Endodermal cell (in vitro differentiated cells): ENCODE measurements at regions not wholly inside any gene's neighbourhood (a gene's known extent, or its start where the extent isn't known, plus 50 kb on each side); places are given as distances from the start of the nearest gene placed in this dataset.
"Not testable (repeated sequence)": the region's sequence is repeated elsewhere in the genome, so short reads cannot be mapped to it uniquely, and the experiment has no call there.

ENCODE experiments used
- DNase-seq: peaks from one replicate; pipeline ENCODE4 v3.0.0-alpha.2; 2017
- H3K27ac ChIP-seq: 2 replicates; pipeline ENCODE4 v1.5.1; 2013; ENCODE audit warnings: mild to moderate bottlenecking, low read depth, low read length, moderate library complexity
- H3K27me3 ChIP-seq: 2 replicates; pipeline ENCODE4 v1.6.1; 2013; ENCODE audit warnings: mild to moderate bottlenecking, low read length, moderate library complexity; ENCODE audit not compliant: insufficient read depth, control insufficient read depth, poor library complexity, severe bottlenecking
- H3K36me3 ChIP-seq: 2 replicates; pipeline ENCODE4 v1.7.0; 2013; ENCODE audit warnings: mild to moderate bottlenecking, low read length, moderate library complexity; ENCODE audit not compliant: control insufficient read depth, insufficient read depth
- H3K4me1 ChIP-seq: one replicate; pipeline ENCODE4 v1.7.0; 2013; ENCODE audit warnings: low read length; ENCODE audit not compliant: control insufficient read depth, insufficient read depth
- H3K4me3 ChIP-seq: 2 replicates; pipeline ENCODE4 v1.5.1; 2013; ENCODE audit warnings: mild to moderate bottlenecking, low read length, moderate library complexity
- H3K9ac ChIP-seq: 2 replicates; pipeline ENCODE4 v1.6.1; 2013; ENCODE audit warnings: mild to moderate bottlenecking, low read length, moderate library complexity; ENCODE audit not compliant: poor library complexity, severe bottlenecking; ENCODE audit errors: extremely low read depth
- H3K9me3 ChIP-seq: 2 replicates; pipeline ENCODE4 v1.6.1; 2013; ENCODE audit warnings: mild to moderate bottlenecking, low read length, moderate library complexity; ENCODE audit not compliant: control insufficient read depth
- H3K27ac Mint-ChIP-seq: 2 replicates; pipeline ENCODE4 v1.8.0; 2020; ENCODE audit warnings: mixed read lengths
- H3K27me3 Mint-ChIP-seq: 2 replicates; pipeline ENCODE4 v1.8.0; 2021; ENCODE audit warnings: mild to moderate bottlenecking, mixed read lengths; ENCODE audit not compliant: insufficient read depth
- H3K36me3 Mint-ChIP-seq: 2 replicates; pipeline ENCODE4 v1.8.0; 2020; ENCODE audit warnings: low read depth, mixed read lengths
- H3K4me1 Mint-ChIP-seq: 2 replicates; pipeline ENCODE4 v1.8.0; 2020; ENCODE audit warnings: mixed read lengths
- H3K4me3 Mint-ChIP-seq: 2 replicates; pipeline ENCODE4 v1.8.0; 2020; ENCODE audit warnings: mild to moderate bottlenecking, moderate library complexity, mixed read lengths
- H3K9me3 Mint-ChIP-seq: 2 replicates; pipeline ENCODE4 v1.8.0; 2020; ENCODE audit warnings: mild to moderate bottlenecking, mixed read lengths
- CTCF ChIP-seq: fragments of 200-600 bp; sonication (generic); conservative IDR thresholded peaks from 2 replicates; pipeline ENCODE4 v1.5.0; 2021; ENCODE audit warnings: antibody characterized with exemption, mild to moderate bottlenecking
- WGBS, 2 experiments: methylation state at CpG; one replicate each; pipeline versions ENCODE4 v1.1.5 to v1.1.7; 2013; ENCODE audit warnings: missing lambda C conversion rate in 2 of 2, mixed read lengths in 1 of 2; ENCODE audit not compliant: insufficient coverage in 1 of 2, insufficient read length in 1 of 2; 5-methylcytosine and 5-hydroxymethylcytosine counted together

GRCh38 chr20:25989196-25989595 lies 292.5 kb upstream of the ZNF337 start:
- H3K9me3 ChIP-seq = no peaks in the 10 kb centered on the region
- peaks cover 36% of the 10 kb centered on the region for H3K27me3 Mint-ChIP-seq
- H3K4me3 ChIP-seq = no peak overlapping the region
- peaks cover 12% of the 10 kb centered on the region for H3K4me1 Mint-ChIP-seq
- no peaks in the 10 kb centered on the region for H3K36me3 ChIP-seq
- DNase-seq = no peak
- WGBS, 2 experiments = 92 to 95% methylated on average over 16 to 19 of the region's 19 CpGs
- no peak overlapping the region for H3K4me3 Mint-ChIP-seq
- H3K36me3 Mint-ChIP-seq = peaks cover 5% of the 10 kb centered on the region
- H3K9ac ChIP-seq = no peak overlapping the region
- H3K4me1 ChIP-seq = no peaks in the 10 kb centered on the region
- no peaks in the 10 kb centered on the region for H3K27me3 ChIP-seq
- no peak overlapping the region for H3K27ac Mint-ChIP-seq
- no peak overlapping the region for H3K27ac ChIP-seq
- no peak for TF ChIP-seq CTCF
- peaks cover 10% of the 10 kb centered on the region for H3K9me3 Mint-ChIP-seq

- 95 to 97% methylated on average over 11 to 14 of the region's 14 CpGs for WGBS, 2 experiments
- not testable (repeated sequence) for H3K36me3 ChIP-seq, H3K4me3 ChIP-seq, H3K36me3 Mint-ChIP-seq, H3K27ac ChIP-seq, H3K9ac ChIP-seq, DNase-seq, H3K9me3 ChIP-seq, H3K27me3 ChIP-seq, H3K27ac Mint-ChIP-seq, H3K4me1 ChIP-seq
- Mint-ChIP-seq H3K9me3 (peaks cover 12% of the 10 kb centered on the region), H3K4me1 (peaks cover 12% of the 10 kb centered on the region), H3K27me3 (peaks cover 36% of the 10 kb centered on the region), H3K4me3 (peak overlapping the region; percentile 54)
Observed at GRCh38 chr20:25987928-25988560, 291.4 kb upstream of the ZNF337 start.

GRCh38 chr20:25987073-25987927 lies 290.6 kb upstream of the ZNF337 start:
- no peak overlapping the region for H3K9ac ChIP-seq
- Mint-ChIP-seq H3K36me3 (peaks cover 5% of the 10 kb centered on the region), H3K4me1 (peaks cover 5% of the 10 kb centered on the region), H3K27me3 (peaks cover 36% of the 10 kb centered on the region), H3K4me3 (peak overlapping the region; percentile 54), H3K27ac (no peak overlapping the region), H3K9me3 (peaks cover 12% of the 10 kb centered on the region)
- TF ChIP-seq CTCF = peak; percentile 65
- peak; percentile 91 for DNase-seq
- WGBS, 2 experiments = 47% methylated on average over 21 to 42 of the region's 46 CpGs
- no peaks in the 10 kb centered on the region for H3K4me1 ChIP-seq
- no peaks in the 10 kb centered on the region for H3K9me3 ChIP-seq
- H3K27ac ChIP-seq = no peak overlapping the region
- no peak overlapping the region for H3K4me3 ChIP-seq
- no peaks in the 10 kb centered on the region for H3K36me3 ChIP-seq
- H3K27me3 ChIP-seq = no peaks in the 10 kb centered on the region
